Nucleus accumbens (tissue), 56 donors: ENCODE measurements at regions not wholly inside any gene's neighbourhood (a gene's known extent, or its start where the extent isn't known, plus 50 kb on each side); places are given as distances from the start of the nearest gene placed in this dataset.

Experiments used
- DNase-seq, 56 donors: peaks; one replicate each; lab custom pipeline; 2025; lab: John Stamatoyannopoulos, UW

- DNase-seq, result peak in 1 of 56 donors; percentile 0
These were observed 221.3 kb downstream of the MRPL39 start for GRCh38 chr21:25385911-25386474.

DNA sequence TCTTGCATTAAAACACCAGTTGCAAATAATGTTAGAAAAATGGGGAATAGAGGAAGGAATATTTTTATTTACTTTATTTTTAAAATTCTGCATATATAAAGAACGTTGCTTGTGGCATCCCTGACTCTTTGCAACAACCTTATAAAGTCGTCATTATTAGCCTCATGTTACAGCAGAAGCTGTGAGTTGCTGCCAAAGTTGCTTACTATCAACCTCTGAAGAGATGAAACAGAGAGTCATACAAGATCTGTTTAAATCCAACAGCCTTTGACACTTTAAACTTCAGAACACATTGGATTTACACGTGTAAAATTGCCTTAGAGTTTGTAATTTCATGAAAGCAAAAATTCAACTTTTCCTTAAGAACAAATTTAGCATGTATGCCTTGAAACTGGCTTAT lies 221.9 kb downstream of the MRPL39 start:
- DNase-seq, result no peak

DNA sequence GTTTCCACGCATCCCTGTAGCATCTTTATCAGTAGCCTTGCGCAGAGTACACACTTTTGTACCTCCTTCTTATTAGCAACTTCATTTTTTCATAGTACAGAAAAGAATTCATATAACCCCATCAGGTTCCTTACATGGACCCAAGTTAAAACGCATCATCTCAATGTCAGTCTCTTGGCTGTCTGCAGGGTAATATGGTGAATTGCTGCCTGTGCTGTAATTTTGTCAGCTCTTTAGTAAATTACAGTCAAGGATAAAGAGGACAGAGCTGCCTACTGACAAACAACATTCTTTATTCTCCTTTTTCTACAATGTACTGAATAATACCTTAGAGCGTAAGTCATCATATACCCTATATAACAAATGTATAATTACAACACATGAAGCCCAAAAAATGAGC lies 222.5 kb downstream of the MRPL39 start:
- no peak for DNase-seq

GRCh38 chr21:25383545-25383944 lies 223.7 kb downstream of the MRPL39 start:
- DNase-seq, result no peak

DNA sequence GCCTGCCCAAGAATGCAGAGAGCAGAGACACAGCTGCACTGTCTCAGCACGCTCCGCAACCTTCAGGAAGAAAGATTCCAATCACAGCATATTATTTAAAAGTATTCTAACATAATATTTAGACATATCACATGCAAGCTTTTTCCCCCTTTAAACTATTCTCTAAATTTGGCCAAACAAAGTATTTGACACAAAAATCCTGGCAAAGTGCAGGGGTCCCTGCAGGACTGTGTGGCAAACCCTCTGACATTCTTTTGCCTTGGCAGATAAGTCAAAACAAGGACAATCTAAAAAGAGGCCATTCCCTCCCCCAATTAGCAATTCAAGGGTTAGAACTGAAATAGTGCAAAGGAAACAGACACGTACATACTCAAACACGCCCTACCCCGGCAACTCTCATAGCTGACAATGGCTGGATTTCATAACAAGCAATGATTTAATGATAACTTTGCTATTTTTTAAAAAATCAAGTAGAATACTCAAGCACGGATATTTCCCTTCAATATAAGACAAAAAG lies 225.3 kb downstream of the MRPL39 start:
- DNase-seq, result no peak

- DNase-seq, result no peak
These were observed 231.6 kb downstream of the MRPL39 start for GRCh38 chr21:25375675-25376074.

- DNase-seq, result no peak
These were observed 233.9 kb downstream of the MRPL39 start for GRCh38 chr21:25373126-25374082.

DNA sequence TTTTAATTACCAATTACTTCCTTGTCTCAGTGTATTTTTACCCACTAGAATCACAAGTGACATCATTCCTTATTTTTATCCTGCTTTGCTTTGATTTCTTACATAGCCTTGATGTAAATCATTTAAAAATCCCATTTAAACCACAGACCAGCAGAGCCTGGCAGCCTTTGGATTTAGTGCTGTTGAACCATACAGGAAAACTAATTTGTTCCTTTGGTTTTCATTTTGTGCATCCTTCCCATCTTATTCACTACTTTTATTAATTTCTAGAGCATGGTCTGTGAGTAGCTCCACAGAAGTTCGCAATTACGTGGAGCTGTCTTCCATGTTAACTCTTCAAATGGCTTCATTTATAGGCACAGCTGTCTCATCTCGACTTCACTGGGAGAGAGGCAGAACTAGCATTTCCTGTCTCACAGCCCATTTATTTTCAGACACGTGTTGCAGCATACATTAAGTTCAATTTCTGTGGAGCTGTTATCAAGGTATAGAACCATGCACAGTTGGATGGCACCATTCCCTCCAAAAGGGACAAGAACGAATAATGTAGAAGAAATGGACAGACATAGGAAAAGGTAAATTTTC lies 235.3 kb downstream of the MRPL39 start:
- no peak for DNase-seq

DNA sequence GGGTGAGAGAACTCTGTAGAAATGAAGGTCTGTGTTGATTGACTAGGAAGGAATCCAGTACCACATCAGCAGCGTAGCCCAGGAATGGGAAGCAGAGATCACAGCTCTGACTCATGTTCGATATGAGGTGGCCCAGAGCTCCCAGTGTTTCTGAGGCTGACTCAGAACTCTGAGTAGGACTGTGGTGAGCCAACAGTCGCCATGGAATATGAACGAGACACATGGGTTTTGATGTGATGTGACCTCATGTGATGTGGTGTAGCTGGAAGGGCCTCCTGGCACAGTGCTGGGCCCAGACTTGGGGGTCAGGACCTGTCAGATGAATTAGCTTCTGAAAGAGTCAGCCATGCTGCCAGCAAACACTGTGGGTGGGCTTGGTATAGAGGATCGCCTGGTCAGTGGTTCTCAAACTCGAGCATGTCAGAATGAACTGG lies 237.0 kb downstream of the MRPL39 start:
- peak in 5 of 56 donors; percentile 2 to 28 (median 13) for DNase-seq

GRCh38 chr21:25369524-25370300 lies 237.6 kb downstream of the MRPL39 start:
- DNase-seq, result no peak

DNA sequence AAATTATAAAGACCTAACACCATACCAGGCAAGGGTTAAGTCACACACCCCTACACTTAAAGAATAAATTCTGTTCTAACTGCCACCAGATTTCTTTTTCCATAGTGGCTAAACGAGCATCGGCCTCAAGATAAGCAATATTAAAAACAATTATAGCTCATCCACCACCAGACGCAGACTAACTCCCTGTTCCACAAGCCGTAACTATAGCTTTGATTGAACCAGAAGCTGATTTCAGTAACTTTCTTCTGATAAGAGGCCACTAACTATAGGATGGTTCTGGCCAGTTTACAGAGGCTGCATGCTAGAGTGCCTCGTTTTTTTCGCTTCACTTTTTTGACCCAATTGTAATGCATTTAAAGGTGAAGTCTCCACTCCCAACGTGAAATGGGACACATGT lies 238.8 kb downstream of the MRPL39 start:
- no peak for DNase-seq

DNA sequence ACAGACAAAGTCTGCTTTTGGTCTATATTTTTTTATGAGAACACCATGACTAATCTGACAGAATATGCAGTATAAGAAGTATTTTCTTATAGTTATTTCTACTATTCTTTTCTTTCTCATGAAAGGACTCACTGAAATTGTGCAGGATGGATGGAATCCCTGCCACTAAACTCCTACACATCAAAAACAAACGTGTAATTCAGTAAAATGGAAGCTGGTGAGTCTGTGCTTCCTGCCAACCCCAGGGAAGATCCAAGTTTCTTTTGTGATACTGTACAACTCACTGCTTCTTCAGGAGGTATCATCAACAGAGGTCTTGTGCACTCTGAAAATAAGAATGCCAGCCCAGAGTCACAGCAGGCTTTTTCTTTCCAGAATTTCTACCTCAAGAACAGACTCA lies 241.2 kb downstream of the MRPL39 start:
- DNase-seq, result no peak

GRCh38 chr21:25362375-25363267 lies 244.7 kb downstream of the MRPL39 start:
- DNase-seq, result no peak

GRCh38 chr21:25361765-25362164 lies 245.5 kb downstream of the MRPL39 start:
- no peak for DNase-seq

- no peak for DNase-seq
These were observed 246.2 kb downstream of the MRPL39 start for GRCh38 chr21:25361097-25361496.

DNA sequence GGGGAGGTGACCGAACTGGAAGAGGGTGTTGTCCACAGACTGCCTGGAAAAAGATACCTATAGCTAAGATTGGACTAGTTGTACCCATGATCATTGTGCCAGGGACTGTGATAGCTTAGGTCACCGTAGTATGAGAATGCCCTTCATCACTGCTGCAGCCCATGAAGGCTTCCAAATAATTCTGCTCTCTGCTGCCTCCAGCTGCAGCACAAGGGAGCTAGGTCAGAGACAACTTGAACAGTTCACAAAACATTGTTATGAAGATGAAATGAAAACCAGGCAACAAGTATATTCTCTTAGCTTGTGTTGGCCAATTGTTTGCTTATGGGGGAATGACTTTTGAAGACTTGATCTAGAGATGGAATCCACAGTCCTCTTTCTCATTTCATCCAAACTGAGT lies 246.7 kb downstream of the MRPL39 start:
- no peak for DNase-seq

GRCh38 chr21:25359724-25360123 lies 247.6 kb downstream of the MRPL39 start:
- DNase-seq, result no peak

- DNase-seq, result peak in 3 of 56 donors; percentile 1 to 30 (median 1)
These were observed 257.2 kb downstream of the MRPL39 start for GRCh38 chr21:25350056-25350455.

DNA sequence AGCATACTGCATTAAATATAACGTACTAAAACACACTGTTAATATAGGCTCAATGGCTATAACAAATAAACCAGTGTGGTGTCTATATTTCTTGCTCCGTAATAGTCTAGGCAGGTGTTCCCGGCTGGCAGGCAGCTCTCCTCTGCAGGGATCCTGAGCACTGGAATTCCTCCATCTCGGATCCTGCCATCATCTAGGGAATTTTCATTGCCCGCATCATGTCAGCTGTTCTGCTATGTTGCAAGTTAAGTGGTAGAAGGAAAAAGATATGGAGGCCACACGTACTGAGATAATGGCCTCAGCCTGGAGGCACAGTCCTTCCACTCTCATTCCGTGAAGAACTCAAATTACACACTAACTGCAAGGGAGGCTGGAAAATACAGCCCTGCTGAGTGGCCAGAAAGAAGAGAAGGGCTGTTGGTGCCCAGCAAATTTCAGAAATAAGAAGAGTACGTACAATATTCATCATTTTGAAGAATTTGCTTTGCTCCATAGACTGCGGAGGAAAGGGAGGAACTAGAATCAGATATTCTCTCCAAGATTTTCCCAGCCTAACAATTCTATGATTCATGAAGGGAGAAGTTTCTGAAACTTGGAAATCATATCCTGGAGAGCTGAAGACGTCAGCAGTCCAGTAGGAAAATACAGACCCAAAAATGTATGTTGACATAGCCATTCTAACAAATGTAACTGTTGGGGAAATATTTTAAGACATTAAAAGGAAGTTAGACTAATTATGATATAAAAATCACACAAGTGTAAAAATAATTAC lies 263.3 kb downstream of the MRPL39 start:
- DNase-seq, result no peak
